Psoas muscle (tissue), 7 donors: ENCODE measurements at regions not wholly inside any gene's neighbourhood (a gene's known extent, or its start where the extent isn't known, plus 50 kb on each side); places are given as distances from the start of the nearest gene placed in this dataset.

Experiments used
- ATAC-seq, 4 donors: fragments of 200-7000 bp; cut with Tn5 transposase; one replicate each; pipeline ENCODE4 v1.9.1; 2020; ENCODE audit warnings: moderate library complexity in 3 of 4, mild to moderate bottlenecking in 2 of 4
- DNase-seq, 2 donors: peaks; one replicate each; pipeline ENCODE4 v3.0.0-alpha.2; 2020
- H3K27ac ChIP-seq: fragments of 200-600 bp; one replicate; pipeline ENCODE4 v1.8.0; 2022
- H3K27me3 ChIP-seq, 3 donors: fragments of 200-600 bp in 1 of 3; one replicate each; pipeline versions ENCODE4 v1.6.1 to v1.8.0; 2013 to 2022; ENCODE audit warnings: low read length in 2 of 3, mild to moderate bottlenecking in 2 of 3, moderate library complexity in 1 of 3; ENCODE audit not compliant: insufficient read depth in 3 of 3
- H3K36me3 ChIP-seq, 2 donors: fragments of 200-600 bp in 1 of 2; one replicate each; pipeline versions ENCODE4 v1.6.1 to v1.8.0; 2013 to 2022; ENCODE audit warnings: low read depth in 1 of 2, mild to moderate bottlenecking in 1 of 2, moderate library complexity in 1 of 2; ENCODE audit not compliant: insufficient read depth in 1 of 2
- H3K4me1 ChIP-seq: fragments of 200-600 bp; one replicate; pipeline ENCODE4 v1.8.0; 2022
- H3K4me3 ChIP-seq: fragments of 200-600 bp; one replicate; pipeline ENCODE4 v1.8.0; 2022; ENCODE audit warnings: mild to moderate bottlenecking
- H3K9me3 ChIP-seq: fragments of 200-600 bp; one replicate; pipeline ENCODE4 v1.8.0; 2022
- CTCF ChIP-seq: fragments of 200-600 bp; IDR thresholded peaks from one replicate; pipeline ENCODE4 v1.8.0; 2022; ENCODE audit warnings: antibody characterized with exemption
- WGBS, 3 donors: extraction: QIAGEN DNeasy Blood & Tissue Kit; methylation state at CpG; one replicate each; pipeline versions ENCODE4 v1.1.6 to v1.1.7; 2013; 5-methylcytosine and 5-hydroxymethylcytosine counted together
- intact Hi-C, 2 donors: fragments of 100-400 bp; cut with DNase I; formaldehyde crosslinking; loops; one replicate each; pipeline versions ENCODE4 v1.11.0 to v1.14.2; 2022
- donor health status: healthy with polysubstance abuse.
- donor health status: DM: no; HTN: no; CAD: no; lungs with moderate emphysema.
- donor health status: Bipolar disorder and iron deficiency.
- donor health status: healthy.
- donor health status: DM: yes; HTN: yes; CAD: no.
- donor health status: DM: no; HTN: no; CAD: no.
- donor health status: DM: yes; HTN: yes; CAD: no.

GRCh38 chr4:33187035-33187434 lies 2466.9 kb downstream of the PCDH7 start:
- ATAC-seq (no peak), DNase-seq (no peak)
- no peaks in the 10 kb centered on the region for H3K36me3 ChIP-seq
- TF ChIP-seq CTCF: no peak
- no peaks in the 10 kb centered on the region for H3K9me3 ChIP-seq
- H3K4me3 ChIP-seq: no peak overlapping the region
- no peaks in the 10 kb centered on the region for H3K4me1 ChIP-seq
- H3K27ac ChIP-seq: no peak overlapping the region
- no peaks in the 10 kb centered on the region for H3K27me3 ChIP-seq
- intact Hi-C loops: no loop called here

DNA sequence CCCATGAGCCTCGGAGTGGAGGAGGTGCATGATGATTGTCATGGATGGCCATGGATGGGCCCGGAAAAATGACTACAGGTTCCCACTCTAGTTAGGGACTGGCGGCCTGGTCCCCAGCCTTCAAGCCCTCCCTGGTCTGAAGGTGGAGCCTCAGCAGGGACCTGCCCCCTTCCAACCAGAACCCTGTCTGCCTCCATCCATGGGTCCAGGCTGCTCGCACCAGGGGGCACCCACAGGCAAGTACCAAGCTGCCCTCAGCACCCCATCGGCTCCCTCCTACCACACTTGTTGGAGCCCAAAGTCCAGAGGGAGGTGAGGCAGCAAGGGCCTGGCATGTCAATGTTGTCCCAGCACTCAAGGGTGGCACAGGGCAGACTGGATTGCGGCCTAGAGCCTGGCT lies 2468.6 kb downstream of the PCDH7 start:
- no peak overlapping the region for H3K4me3 ChIP-seq
- no peaks in the 10 kb centered on the region for H3K36me3 ChIP-seq
- ATAC-seq: no peak
- no peak for DNase-seq
- no peaks in the 10 kb centered on the region for H3K27me3 ChIP-seq
- no peak overlapping the region for H3K27ac ChIP-seq
- 83 to 99% (median 89%) methylated on average over 6 of the region's 6 CpGs for WGBS, 3 donors
- H3K4me1 ChIP-seq: no peaks in the 10 kb centered on the region
- H3K9me3 ChIP-seq: no peaks in the 10 kb centered on the region
- TF ChIP-seq CTCF: no peak
- intact Hi-C loops: no loop called here

DNA sequence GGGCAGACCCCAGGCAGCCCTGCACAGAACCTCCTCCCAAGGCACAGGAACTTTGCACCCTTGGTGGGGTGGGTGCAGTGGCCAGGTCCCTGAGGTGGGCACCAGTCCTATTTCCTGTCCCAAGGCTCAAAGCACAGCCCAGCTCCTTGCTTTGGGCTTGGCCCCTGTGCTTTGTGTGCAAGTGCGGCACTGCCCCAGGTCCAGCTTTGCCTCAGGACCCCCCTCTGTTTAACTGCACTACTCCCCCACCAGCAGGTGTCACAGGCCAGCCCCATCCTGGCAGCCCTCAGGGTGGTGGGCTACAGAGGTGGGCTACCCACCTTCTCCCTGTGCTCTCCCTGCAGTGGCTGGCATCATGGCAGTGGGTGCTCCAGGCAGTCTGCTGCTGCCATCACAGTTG lies 2469.0 kb downstream of the PCDH7 start:
- ATAC-seq (no peak), DNase-seq (no peak)
- no peak overlapping the region for H3K27ac ChIP-seq
- H3K9me3 ChIP-seq: no peaks in the 10 kb centered on the region
- no peak for TF ChIP-seq CTCF
- H3K4me3 ChIP-seq: no peak overlapping the region
- WGBS, 3 donors: 94 to 100% (median 100%) methylated on average over 1 of the region's 1 CpG
- H3K27me3 ChIP-seq: no peaks in the 10 kb centered on the region
- no peaks in the 10 kb centered on the region for H3K36me3 ChIP-seq
- intact Hi-C loops: no loop called here
- no peaks in the 10 kb centered on the region for H3K4me1 ChIP-seq

GRCh38 chr4:33193109-33193508 lies 2472.9 kb downstream of the PCDH7 start:
- H3K4me1 ChIP-seq: no peaks in the 10 kb centered on the region
- H3K27ac ChIP-seq: no peak overlapping the region
- WGBS, 3 donors: 35 to 48% (median 39%) methylated on average over 2 of the region's 2 CpGs
- no peak overlapping the region for H3K4me3 ChIP-seq
- DNase-seq (no peak), ATAC-seq (no peak)
- H3K36me3 ChIP-seq: no peaks in the 10 kb centered on the region
- no peak for TF ChIP-seq CTCF
- intact Hi-C loops: no loop called here
- H3K27me3 ChIP-seq: no peaks in the 10 kb centered on the region
- no peaks in the 10 kb centered on the region for H3K9me3 ChIP-seq

GRCh38 chr4:33200377-33200776 lies 2480.2 kb downstream of the PCDH7 start:
- no peak for DNase-seq
- TF ChIP-seq CTCF: no peak
- no peaks in the 10 kb centered on the region for H3K4me1 ChIP-seq

More at GRCh38 chr4:33200377-33200776, 2480.2 kb downstream of the PCDH7 start:
- Histone ChIP-seq H3K36me3 (no peaks in the 10 kb centered on the region), H3K9me3 (no peaks in the 10 kb centered on the region), H3K4me3 (no peak overlapping the region), H3K27ac (no peak overlapping the region), H3K27me3 (no peaks in the 10 kb centered on the region)
- no peak for ATAC-seq
- intact Hi-C loops: no loop called here
